ENCODE measurements at regions not wholly inside any gene's neighbourhood (a gene's known extent, or its start where the extent isn't known, plus 50 kb on each side); places are given as distances from the start of the nearest gene placed in this dataset.
A peak's percentile ranks its signal among the peaks of the same experiment; 100 is the strongest.
"Not testable (repeated sequence)": the region's sequence is repeated elsewhere in the genome, so short reads cannot be mapped to it uniquely, and the experiment has no call there.

DNA sequence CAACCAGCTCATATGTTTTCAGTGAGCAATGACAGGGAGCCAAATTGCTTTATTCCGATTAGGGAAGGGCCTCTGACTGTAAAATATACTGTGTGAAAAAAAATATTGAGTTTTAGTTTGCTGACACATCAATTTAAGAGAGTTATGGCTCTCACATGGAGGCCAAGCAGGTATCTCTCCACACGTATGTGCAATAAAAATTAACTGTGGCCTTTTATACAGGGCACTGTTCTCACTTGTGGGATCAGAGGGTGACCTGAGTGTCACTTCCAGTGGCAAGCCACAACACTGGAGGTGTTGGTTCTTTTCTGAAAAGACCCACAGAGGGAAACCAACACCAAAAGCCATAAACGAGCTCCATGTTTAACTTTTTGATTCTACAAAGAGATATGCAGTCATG is 462.8 kb downstream of the MID1IP1 start:
- no peak for DNase-seq (ENCODE audit: low read depth in 1 of 2, low spot score in 1 of 2)

- no peak for DNase-seq (ENCODE audit: low read depth in 1 of 2, low spot score in 1 of 2)
Measured at GRCh38 chrX:39267176-39267575, 465.9 kb downstream of the MID1IP1 start.

- DNase-seq (ENCODE audit: low read depth in 1 of 2, low spot score in 1 of 2), result no peak
Measured at GRCh38 chrX:39268207-39268606, 466.9 kb downstream of the MID1IP1 start.

- no peak for DNase-seq (ENCODE audit: low read depth in 1 of 2, low spot score in 1 of 2)
Measured at GRCh38 chrX:39275500-39276068, 474.3 kb downstream of the MID1IP1 start.

GRCh38 chrX:39277685-39278390 is 476.6 kb downstream of the MID1IP1 start:
- DNase-seq (ENCODE audit: low read depth in 1 of 2, low spot score in 1 of 2), result not testable (repeated sequence)

DNA sequence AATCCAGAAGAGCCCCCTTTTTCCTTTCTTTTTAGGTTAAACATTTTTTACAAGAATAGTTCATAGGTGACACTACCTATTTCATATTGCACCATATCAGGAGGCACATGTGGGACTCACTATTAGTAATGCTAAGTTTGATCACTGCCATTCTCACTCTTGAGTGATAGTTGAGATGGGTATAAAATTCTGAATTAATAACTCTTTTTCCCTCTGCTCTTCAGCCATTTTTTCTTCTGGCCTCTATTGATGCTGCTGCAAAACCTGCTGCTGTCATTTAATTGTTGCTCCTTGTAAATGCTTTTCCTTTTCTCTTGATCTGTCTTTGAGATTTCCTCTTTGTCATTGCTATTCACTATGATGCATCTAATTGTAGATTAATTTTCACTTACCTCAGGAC is 482.0 kb downstream of the MID1IP1 start:
- no peak for DNase-seq (ENCODE audit: low read depth in 1 of 2, low spot score in 1 of 2)

GRCh38 chrX:39288592-39288991 is 487.3 kb downstream of the MID1IP1 start:
- DNase-seq (ENCODE audit: low read depth in 1 of 2, low spot score in 1 of 2), result no peak

DNA sequence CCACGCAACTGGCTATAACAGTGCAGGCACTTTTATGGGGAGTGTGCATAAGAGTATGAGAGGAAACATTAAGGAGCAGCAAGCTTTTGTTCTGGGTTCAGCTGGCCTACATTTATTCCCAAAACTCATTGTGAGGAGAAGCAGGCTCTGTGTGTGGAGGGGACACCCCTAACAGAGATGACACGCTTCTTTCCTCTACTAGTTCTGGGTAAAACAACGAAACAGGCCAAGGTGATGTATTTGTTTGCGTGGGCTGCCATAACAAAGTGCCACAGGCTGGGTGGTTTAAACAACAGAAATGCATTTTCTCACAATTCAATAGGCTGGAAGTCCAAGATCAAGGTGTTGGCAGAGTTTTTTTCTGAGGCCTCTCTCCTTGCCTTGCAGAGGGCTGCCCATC is 488.6 kb downstream of the MID1IP1 start:
- DNase-seq (ENCODE audit: low read depth in 1 of 2, low spot score in 1 of 2), result no peak

DNA sequence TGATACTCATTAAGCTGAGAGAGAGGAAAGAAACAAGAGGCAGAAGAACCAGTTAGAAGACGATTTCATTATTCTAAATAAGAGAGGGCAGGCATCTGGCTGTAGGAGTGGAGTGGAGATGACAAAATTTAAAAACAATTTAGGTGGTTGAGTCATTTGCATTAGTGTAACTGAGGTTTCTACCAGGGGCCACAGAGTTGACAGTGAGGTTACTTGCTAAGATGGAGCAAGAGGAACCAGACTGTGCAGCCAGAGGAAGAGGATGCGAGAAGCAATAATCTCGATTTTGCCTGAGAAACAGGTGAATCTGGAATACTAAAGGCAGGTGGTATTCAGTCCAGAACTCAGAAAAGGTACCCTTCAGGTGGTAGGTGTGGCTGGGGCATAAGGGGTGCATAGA is 491.9 kb downstream of the MID1IP1 start:
- DNase-seq (ENCODE audit: low read depth in 1 of 2, low spot score in 1 of 2), result no peak

DNA sequence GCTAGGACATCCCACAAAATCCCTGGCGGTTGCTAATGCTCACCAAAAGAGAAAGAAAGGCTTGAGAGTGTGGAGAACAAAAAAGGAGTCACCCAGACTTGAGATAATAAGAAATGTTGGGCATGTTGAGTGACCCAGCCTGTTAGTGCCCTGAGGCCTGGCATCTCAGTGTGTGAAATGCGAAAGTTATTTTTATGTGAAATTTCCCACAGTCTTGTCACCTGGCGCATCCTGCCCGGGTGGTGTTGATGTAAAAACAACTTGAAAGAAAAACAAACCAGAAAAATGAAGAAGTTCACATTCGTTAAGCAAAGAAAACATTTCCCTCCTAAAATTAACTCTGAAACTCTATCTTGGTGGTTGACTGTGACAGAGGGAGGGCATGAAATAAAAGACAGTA is 495.2 kb downstream of the MID1IP1 start:
- no peak for DNase-seq (ENCODE audit: low read depth in 1 of 2, low spot score in 1 of 2)

DNA sequence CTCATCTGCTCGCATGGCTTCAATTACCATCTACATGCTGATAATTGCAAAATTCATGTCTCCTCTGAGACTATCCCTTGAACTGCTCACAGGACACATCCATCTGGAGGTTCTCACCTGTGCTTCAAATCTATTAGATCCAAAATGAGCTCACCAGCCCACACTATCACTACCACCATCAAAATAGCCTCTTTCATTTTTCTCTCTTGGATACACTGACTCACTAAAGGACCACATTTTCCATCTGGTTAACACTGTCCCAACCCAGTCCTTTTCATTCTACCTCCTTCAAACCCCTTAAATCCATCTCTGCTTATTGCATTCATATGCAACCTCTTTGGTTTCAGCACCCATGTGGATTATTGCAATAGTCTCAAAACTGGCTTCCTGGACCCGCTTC is 497.6 kb downstream of the MID1IP1 start:
- DNase-seq (ENCODE audit: low read depth in 1 of 2, low spot score in 1 of 2), result no peak

DNA sequence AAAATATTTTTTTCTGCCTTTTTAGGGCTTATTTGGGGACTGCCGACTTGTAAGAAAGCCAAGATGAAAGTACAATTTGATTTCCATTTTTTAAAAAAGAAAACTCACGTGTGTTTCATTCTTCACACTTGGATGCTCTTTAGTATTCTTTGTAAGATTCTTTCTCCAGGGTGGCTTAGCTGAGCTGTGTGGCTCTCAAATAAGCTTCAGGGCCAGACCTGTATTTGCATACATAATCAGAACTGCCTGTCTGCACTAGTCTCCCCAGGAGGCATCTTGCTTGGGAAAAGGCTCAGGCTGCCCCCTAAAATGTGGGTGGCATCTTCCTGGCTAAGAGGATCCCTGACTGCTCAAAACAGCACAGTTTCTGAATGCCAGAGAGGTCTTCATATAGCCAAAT is 498.4 kb downstream of the MID1IP1 start:
- DNase-seq (ENCODE audit: low read depth in 1 of 2, low spot score in 1 of 2), result no peak

DNA sequence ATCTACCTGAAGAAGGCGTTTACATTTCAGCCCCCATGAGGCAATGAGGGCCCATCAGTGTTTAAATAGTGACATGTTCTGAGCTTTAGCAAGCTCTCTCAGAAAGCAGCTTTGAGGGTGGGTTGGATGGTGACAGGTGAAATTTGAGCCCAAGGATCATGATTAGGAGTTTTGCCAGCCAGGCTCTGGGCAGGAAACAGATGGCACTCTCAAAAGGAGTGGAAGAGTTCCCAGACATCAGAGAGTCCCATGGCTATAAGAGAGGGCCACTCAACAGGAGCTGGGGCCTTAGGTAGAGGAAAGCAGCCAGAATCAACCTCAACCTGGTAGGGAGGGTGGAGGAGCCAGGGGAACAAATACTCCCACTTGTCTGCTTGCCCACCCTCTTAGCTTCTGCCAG is 499.8 kb downstream of the MID1IP1 start:
- DNase-seq (ENCODE audit: low read depth in 1 of 2, low spot score in 1 of 2), result no peak

DNA sequence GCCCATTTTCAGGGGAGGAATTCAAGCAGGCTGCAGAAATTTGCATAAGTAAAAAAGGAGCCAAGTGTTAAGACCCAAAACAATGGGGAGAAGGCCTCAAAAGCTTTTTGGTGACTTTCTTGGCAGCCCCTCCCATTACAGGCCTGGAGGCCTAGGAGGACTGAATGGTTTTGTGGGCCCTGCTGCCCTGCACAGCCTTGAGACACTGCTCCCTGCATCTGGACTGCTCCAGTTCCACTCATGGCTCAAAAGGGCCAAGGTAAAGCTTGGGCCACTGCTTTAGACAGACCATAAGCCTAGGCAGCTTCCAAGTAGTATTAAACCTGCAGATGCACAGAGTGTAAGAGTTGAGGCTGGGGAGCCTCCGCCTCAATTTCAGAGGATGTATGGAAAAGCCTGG is 501.6 kb downstream of the MID1IP1 start:
- no peak for DNase-seq (ENCODE audit: low read depth in 1 of 2, low spot score in 1 of 2)

- DNase-seq (ENCODE audit: low read depth in 1 of 2, low spot score in 1 of 2), result no peak
Measured at GRCh38 chrX:39304746-39305145, 503.5 kb downstream of the MID1IP1 start.

DNA sequence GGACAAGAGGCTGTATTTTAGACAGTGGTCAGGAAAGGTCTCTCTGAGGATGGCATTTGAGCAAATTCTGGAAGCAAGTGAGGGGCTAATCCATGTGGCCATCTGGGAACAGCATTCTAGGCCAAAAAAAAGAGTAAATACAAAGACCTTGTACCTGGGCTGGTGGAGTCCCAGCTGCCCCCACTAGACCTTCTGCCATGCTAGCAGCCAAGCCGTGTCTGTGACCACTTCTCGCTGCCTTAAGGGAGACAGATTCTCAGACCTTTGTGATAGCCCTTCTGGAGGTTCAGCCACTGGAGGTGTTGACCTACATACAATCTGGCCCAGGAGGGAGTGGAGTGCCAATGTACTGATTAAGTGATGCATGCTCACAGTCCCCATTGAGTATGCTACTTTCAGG is 506.2 kb downstream of the MID1IP1 start:
- no peak for DNase-seq (ENCODE audit: low read depth in 1 of 2, low spot score in 1 of 2)

DNA sequence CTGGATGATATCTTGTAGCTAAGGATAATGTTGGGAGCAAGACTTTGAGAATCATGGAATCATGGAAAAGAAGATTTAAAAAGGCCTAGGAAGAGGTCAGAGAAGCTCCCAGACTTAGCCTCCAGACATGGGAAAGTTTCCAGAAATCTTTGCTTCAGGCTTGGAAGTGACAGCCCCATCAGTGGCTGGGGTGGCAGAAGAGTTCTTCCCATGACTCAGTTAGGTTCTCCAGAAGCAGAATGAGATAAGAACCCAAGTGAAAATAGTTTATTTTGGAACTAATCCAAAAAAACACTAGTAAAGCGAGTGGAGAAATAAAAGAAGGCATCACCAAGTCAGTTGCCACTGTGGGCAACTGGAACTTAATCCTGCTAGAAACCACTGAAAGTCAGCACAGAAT is 506.9 kb downstream of the MID1IP1 start:
- no peak for DNase-seq (ENCODE audit: low read depth in 1 of 2, low spot score in 1 of 2)

- DNase-seq (ENCODE audit: low read depth in 1 of 2, low spot score in 1 of 2), result peak in 1 of 2 donors; percentile 37
Measured at GRCh38 chrX:39309018-39309635, 507.9 kb downstream of the MID1IP1 start.

DNA sequence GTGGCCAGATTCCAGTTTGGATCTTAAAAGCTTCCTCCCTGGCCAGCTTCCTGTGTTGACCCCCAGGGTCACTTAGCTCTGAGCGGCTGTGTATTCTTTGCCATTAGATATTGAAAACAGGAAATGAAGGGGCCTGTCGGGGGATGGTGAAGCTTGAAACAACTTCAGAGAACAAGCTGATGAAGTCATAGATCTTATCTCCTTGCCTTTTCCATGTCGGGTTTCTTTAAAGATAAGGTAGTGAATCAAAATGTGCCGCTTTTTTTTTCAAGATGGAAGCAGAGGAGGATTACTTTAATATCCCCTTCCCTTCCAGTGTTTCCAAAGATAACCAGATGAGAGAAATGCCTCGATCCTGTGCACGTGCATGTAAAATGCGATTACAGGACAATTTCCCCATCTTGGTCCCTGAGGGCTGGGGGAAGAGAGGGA is 508.5 kb downstream of the MID1IP1 start:
- peak in 1 of 2 donors; percentile 20 for DNase-seq (ENCODE audit: low read depth in 1 of 2, low spot score in 1 of 2)

DNA sequence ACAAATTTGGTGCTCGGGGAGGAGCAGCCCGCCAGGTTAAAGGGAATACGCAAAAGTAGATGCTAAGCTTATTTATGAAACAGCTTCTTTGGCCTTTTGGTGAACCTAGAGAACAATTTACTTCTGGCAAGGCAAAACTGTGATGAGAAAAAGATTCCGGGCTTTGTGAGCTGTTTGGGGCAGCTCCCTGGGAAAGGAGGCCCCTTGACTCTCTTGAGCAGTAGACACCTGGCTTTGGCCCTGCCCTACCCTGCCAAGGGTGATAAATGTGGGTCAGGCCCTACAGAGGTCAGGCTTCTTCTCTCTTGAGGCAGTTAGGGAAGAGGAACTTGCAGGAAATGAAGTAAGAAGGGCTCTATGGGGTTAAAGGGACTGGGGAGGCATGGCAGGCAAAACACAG is 509.6 kb downstream of the MID1IP1 start:
- DNase-seq (ENCODE audit: low read depth in 1 of 2, low spot score in 1 of 2), result no peak

DNA sequence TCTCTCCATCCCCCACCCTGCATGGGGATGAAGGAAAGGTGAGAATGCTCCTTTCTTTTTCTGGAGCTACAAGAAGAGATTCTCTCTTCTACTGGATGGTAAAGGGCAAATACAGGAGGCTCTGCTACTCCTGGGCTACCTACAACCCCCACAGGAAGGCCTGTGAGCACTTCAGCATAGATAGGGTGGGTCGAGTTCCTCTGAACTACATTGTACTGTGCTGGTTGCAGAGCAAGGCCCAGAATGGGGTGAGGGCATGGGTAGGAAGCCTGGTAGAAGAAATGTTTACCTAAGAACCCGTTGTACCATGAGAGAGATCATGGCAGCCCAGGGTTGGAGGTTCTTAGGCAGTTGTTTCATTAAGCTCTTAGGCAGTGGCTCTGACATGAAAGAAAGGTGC is 510.4 kb downstream of the MID1IP1 start:
- no peak for DNase-seq (ENCODE audit: low read depth in 1 of 2, low spot score in 1 of 2)

DNA sequence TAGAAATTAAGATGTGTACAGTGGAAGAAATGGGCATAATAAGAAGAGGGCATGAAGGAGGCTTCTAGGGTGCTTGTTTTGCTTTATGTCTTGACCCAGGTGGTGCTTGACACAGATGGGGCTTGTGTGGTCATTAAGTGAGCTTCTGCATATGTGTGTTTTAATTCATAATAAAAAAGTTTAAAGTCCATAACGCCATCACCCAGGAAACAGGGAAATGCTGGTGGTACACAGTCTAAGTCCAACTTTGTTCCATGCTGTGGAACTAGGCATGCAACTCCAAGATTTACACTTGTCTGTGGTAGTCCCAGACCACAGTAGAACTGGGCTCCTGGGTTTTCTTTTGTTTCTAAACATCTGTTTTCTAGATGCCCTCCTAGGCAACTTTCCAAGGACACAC is 511.9 kb downstream of the MID1IP1 start:
- no peak for DNase-seq (ENCODE audit: low read depth in 1 of 2, low spot score in 1 of 2)
